ENCODE measurements at regions not wholly inside any gene's neighbourhood (a gene's known extent, or its start where the extent isn't known, plus 50 kb on each side); places are given as distances from the start of the nearest gene placed in this dataset.

GRCh38 chr6:19180348-19181072 lies 656.7 kb upstream of the ID4 start:
- intact Hi-C loops (cut with micrococcal nuclease), result no loop called here
- no peak overlapping the region for H3K27ac ChIP-seq (ENCODE audit: low read length)
- BruUV-seq (replicated peaks), result no TSS peak
- no peaks in the 10 kb centered on the region for H3F3A ChIP-seq (ENCODE audit: low read length, unreplicated experiment)
- POLR2A ChIA-PET (ENCODE audit: unreplicated experiment), result no interaction called here
- ATAC-seq (no peak), DNase-seq (no peak)
- no peaks in the 10 kb centered on the region for H3K36me3 ChIP-seq (ENCODE audit: low read depth, low read length)
- no peak overlapping the region for H3K4me3 ChIP-seq (ENCODE audit: low read length)
- no peaks in the 10 kb centered on the region; the same call in 1 of the 2 replicates for H3K9me2 ChIP-seq (replicated peaks; ENCODE audit: low read length)
- CTCF ChIA-PET, result no interaction called here
- no peaks in the 10 kb centered on the region for H3K9me3 ChIP-seq (ENCODE audit: low read length)
- H3K4me2 ChIP-seq (ENCODE audit: low read length), result no peak overlapping the region
- H3K9ac ChIP-seq (ENCODE audit: low read length), result no peak overlapping the region
- TF ChIP-seq EZH2 (IDR thresholded peaks at IDR 0.05; ENCODE audit: low read length, unreplicated experiment) (no peak), EZH2phosphoT487 (IDR thresholded peaks at IDR 0.05; ENCODE audit: borderline replicate concordance, low read length) (no peak), CTCF (conservative IDR thresholded peaks at IDR 0.05; ENCODE audit: low read depth, low read length) (no peak)
- H3K4me1 ChIP-seq (ENCODE audit: insufficient read depth, low read length), result no peaks in the 10 kb centered on the region
- no peaks in the 10 kb centered on the region for H4K20me1 ChIP-seq (ENCODE audit: low read length)
- H2AFZ ChIP-seq (ENCODE audit: low read length), result no peak overlapping the region
- H3K27me3 ChIP-seq (ENCODE audit: low read length), result no peaks in the 10 kb centered on the region
- no peaks in the 10 kb centered on the region for H3K79me2 ChIP-seq (ENCODE audit: low read length)

- TF ChIP-seq CTCF (conservative IDR thresholded peaks at IDR 0.05; ENCODE audit: low read depth, low read length) (no peak), EZH2phosphoT487 (IDR thresholded peaks at IDR 0.05; ENCODE audit: borderline replicate concordance, low read length) (no peak), EZH2 (IDR thresholded peaks at IDR 0.05; ENCODE audit: low read length, unreplicated experiment) (no peak)
- no peaks in the 10 kb centered on the region; the same call in 1 of the 2 replicates for H3K9me2 ChIP-seq (replicated peaks; ENCODE audit: low read length)
- POLR2A ChIA-PET (ENCODE audit: unreplicated experiment), result no interaction called here
- no peak overlapping the region for H3K27ac ChIP-seq (ENCODE audit: low read length)
- BruUV-seq (replicated peaks), result no TSS peak
- H2AFZ ChIP-seq (ENCODE audit: low read length), result no peak overlapping the region
- no peaks in the 10 kb centered on the region for H4K20me1 ChIP-seq (ENCODE audit: low read length)
- no peaks in the 10 kb centered on the region for H3K79me2 ChIP-seq (ENCODE audit: low read length)
- no peak for DNase-seq
- ATAC-seq, result no peak
- intact Hi-C loops (cut with micrococcal nuclease), result no loop called here
- CTCF ChIA-PET, result no interaction called here
- no peaks in the 10 kb centered on the region for H3K9me3 ChIP-seq (ENCODE audit: low read length)
- H3K4me3 ChIP-seq (ENCODE audit: low read length), result no peak overlapping the region
- no peaks in the 10 kb centered on the region for H3K4me1 ChIP-seq (ENCODE audit: insufficient read depth, low read length)
- H3K4me2 ChIP-seq (ENCODE audit: low read length), result no peak overlapping the region
- H3K9ac ChIP-seq (ENCODE audit: low read length), result no peak overlapping the region
- no peaks in the 10 kb centered on the region for H3F3A ChIP-seq (ENCODE audit: low read length, unreplicated experiment)
- no peaks in the 10 kb centered on the region for H3K36me3 ChIP-seq (ENCODE audit: low read depth, low read length)
- no peaks in the 10 kb centered on the region for H3K27me3 ChIP-seq (ENCODE audit: low read length)
These were observed 656.0 kb upstream of the ID4 start for GRCh38 chr6:19181211-19181610.

- Histone ChIP-seq H3K4me3 (ENCODE audit: low read length) (no peak overlapping the region), H3K9ac (ENCODE audit: low read length) (no peak overlapping the region), H3K79me2 (ENCODE audit: low read length) (no peaks in the 10 kb centered on the region), H4K20me1 (ENCODE audit: low read length) (no peaks in the 10 kb centered on the region), H3K4me1 (ENCODE audit: insufficient read depth, low read length) (no peaks in the 10 kb centered on the region), H3K4me2 (ENCODE audit: low read length) (no peak overlapping the region), H2AFZ (ENCODE audit: low read length) (no peak overlapping the region), H3K9me3 (ENCODE audit: low read length) (no peaks in the 10 kb centered on the region), H3K27me3 (ENCODE audit: low read length) (no peaks in the 10 kb centered on the region), H3F3A (ENCODE audit: low read length, unreplicated experiment) (no peaks in the 10 kb centered on the region), H3K9me2 (replicated peaks; ENCODE audit: low read length) (no peaks in the 10 kb centered on the region), H3K36me3 (ENCODE audit: low read depth, low read length) (no peaks in the 10 kb centered on the region), H3K27ac (ENCODE audit: low read length) (no peak overlapping the region)
- ATAC-seq (no peak), DNase-seq (no peak)
- ChIA-PET CTCF (no interaction called here), POLR2A (ENCODE audit: unreplicated experiment) (no interaction called here)
- no TSS peak for BruUV-seq (replicated peaks)
- TF ChIP-seq EZH2phosphoT487 (IDR thresholded peaks at IDR 0.05; ENCODE audit: borderline replicate concordance, low read length), result no peak
- no peak for TF ChIP-seq EZH2 (IDR thresholded peaks at IDR 0.05; ENCODE audit: low read length, unreplicated experiment)
- no peak for TF ChIP-seq CTCF (conservative IDR thresholded peaks at IDR 0.05; ENCODE audit: low read depth, low read length)
- intact Hi-C loops (cut with micrococcal nuclease), result no loop called here
These were observed 643.5 kb upstream of the ID4 start for GRCh38 chr6:19193624-19194023.

Data from PC-3 (cell line).